ENCODE measurements at regions not wholly inside any gene's neighbourhood (a gene's known extent, or its start where the extent isn't known, plus 50 kb on each side); places are given as distances from the start of the nearest gene placed in this dataset.

- 76 to 82% (median 79%) methylated on average over 5 of the region's 5 CpGs for WGBS, 4 donors
- H3K4me3 ChIP-seq = no peak overlapping the region
- DNase-seq = no peak
- H3K27ac ChIP-seq = peak overlapping the region in 1 of 5 donors; percentile 5
- no peaks in the 10 kb centered on the region for H3K9me3 ChIP-seq (replicated peaks in 1 of 3)
- peaks cover 0 to 8% of the 10 kb centered on the region in 2 donors for H3K4me1 ChIP-seq (replicated peaks in 1 of 2)
- no peaks in the 10 kb centered on the region for H3K36me3 ChIP-seq (replicated peaks in 1 of 2)
- intact Hi-C loops (cut with DNase I) = no loop called here
- H3K27me3 ChIP-seq = no peaks in the 10 kb centered on the region
- TF ChIP-seq POLR2A (IDR thresholded peaks at IDR 0.05) (no peak), CTCF (IDR thresholded peaks at IDR 0.05) (no peak)
Observed at GRCh38 chr6:134379076-134379475, 61.2 kb upstream of the SGK1 start.

DNA sequence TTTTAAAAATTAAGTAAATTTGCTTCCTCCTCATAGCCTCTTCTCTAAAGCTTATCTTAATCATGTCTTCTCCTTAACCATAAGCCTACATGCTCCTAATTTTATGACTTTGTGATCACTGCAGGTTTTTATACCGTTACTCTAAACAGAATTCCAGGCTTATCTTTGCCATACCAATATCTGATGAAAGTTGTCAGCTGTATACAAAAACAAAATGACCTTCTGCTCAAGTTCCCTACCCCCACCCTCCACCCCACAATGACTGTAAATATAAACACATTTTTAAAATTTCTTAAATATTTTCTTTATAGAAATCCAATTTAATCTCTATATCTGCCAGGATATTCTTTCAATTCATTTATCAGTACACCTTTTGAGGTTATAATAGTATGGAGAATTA, 60.5 kb upstream of the SGK1 start:
- Histone ChIP-seq H3K4me3 (no peak overlapping the region), H3K4me1 (replicated peaks in 1 of 2) (peaks cover 5 to 11% of the 10 kb centered on the region in 2 donors), H3K27ac (no peak overlapping the region), H3K36me3 (replicated peaks in 1 of 2) (no peaks in the 10 kb centered on the region), H3K27me3 (no peaks in the 10 kb centered on the region), H3K9me3 (replicated peaks in 1 of 3) (no peaks in the 10 kb centered on the region)
- 78 to 93% (median 86%) methylated on average over 1 of the region's 1 CpG for WGBS, 4 donors
- TF ChIP-seq POLR2A (IDR thresholded peaks at IDR 0.05) (no peak), CTCF (IDR thresholded peaks at IDR 0.05) (no peak)
- intact Hi-C loops (cut with DNase I) = no loop called here
- no peak for DNase-seq

DNA sequence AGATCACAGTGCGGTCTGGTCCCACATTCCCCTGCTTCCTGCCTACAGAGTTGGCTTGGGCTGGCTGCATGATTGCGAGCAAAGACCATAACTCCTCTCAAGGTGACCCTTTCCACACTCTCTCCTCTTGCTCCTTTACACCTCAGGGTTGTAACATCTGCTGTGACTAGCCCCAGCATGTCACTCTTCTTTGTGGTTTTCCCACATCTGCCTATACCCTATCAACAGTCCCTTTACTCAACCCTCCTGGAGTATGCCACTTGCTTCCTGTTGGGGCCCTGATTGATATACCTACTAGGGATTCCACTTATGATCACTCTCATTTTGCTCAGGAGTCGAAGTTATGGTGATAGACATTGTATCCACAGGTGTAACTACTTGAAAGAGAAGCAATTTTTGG, 58.9 kb upstream of the SGK1 start:
- intact Hi-C loops (cut with DNase I) = no loop called here
- peaks cover 10 to 21% of the 10 kb centered on the region in 2 donors for H3K4me1 ChIP-seq (replicated peaks in 1 of 2)

DNA sequence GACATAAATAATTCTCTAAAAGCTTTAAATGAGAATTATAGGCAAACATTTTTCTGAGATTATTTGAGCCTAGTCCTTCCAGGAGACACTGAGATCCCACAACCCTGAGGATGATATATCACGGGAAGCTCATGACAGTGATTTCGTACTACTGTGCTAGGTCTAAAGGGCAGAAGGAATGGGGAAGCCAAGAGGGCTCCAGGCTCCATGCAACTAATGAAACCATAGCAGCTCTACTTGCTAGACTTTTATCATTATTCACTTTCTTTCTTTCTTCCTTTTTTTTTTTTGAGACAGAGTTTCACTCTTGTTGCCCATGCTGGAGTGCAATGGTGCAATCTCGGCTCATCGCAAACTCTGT, 57.3 kb upstream of the SGK1 start:
- WGBS, 4 donors = 77 to 94% (median 86%) methylated on average over 4 of the region's 4 CpGs
- H3K4me3 ChIP-seq = no peak overlapping the region
- intact Hi-C loops (cut with DNase I) = no loop called here
- no peaks in the 10 kb centered on the region for H3K36me3 ChIP-seq (replicated peaks in 1 of 2)
- TF ChIP-seq POLR2A (IDR thresholded peaks at IDR 0.05) (no peak), CTCF (IDR thresholded peaks at IDR 0.05) (no peak)
- DNase-seq = peak in 1 of 7 donors; percentile 25
- H3K27me3 ChIP-seq = no peaks in the 10 kb centered on the region
- no peaks in the 10 kb centered on the region for H3K9me3 ChIP-seq (replicated peaks in 1 of 3)
- H3K4me1 ChIP-seq (replicated peaks in 1 of 2) = peaks cover 10 to 21% of the 10 kb centered on the region in 2 donors
- H3K27ac ChIP-seq = peak overlapping the region in 1 of 5 donors; percentile 75

More for the DNA sequence above, 58.9 kb upstream of the SGK1 start:
- Histone ChIP-seq H3K27ac (no peak overlapping the region), H3K36me3 (replicated peaks in 1 of 2) (no peaks in the 10 kb centered on the region), H3K4me3 (no peak overlapping the region), H3K27me3 (no peaks in the 10 kb centered on the region), H3K9me3 (replicated peaks in 1 of 3) (no peaks in the 10 kb centered on the region)
- TF ChIP-seq POLR2A (IDR thresholded peaks at IDR 0.05) (no peak), CTCF (IDR thresholded peaks at IDR 0.05) (no peak)
- 92 to 96% (median 95%) methylated on average over 3 of the region's 3 CpGs for WGBS, 4 donors
- DNase-seq = no peak

Measured in adrenal gland (tissue), 9 donors.